Peyer's patch (tissue), 4 donors: ENCODE measurements at regions not wholly inside any gene's neighbourhood (a gene's known extent, or its start where the extent isn't known, plus 50 kb on each side); places are given as distances from the start of the nearest gene placed in this dataset.

Source experiments
- DNase-seq, 3 donors: peaks; one replicate each; pipeline ENCODE4 v3.0.0-alpha.2; 2017 to 2019
- H3K27ac ChIP-seq, 4 donors: fragments of 200-600 bp; sonication (generic); one replicate each; pipeline ENCODE4 v1.5.1; 2016 to 2019
- H3K27me3 ChIP-seq, 2 donors: fragments of 200-600 bp; sonication (generic); one replicate each; pipeline ENCODE4 v1.5.1; 2019
- H3K36me3 ChIP-seq, 3 donors: fragments of 200-600 bp; sonication (generic); one replicate each; pipeline ENCODE4 v1.5.1; 2016 to 2019
- H3K4me1 ChIP-seq, 4 donors: fragments of 200-600 bp; sonication (generic); one replicate each; pipeline ENCODE4 v1.5.1; 2016 to 2019
- H3K4me3 ChIP-seq, 4 donors: fragments of 200-600 bp; sonication (generic); 1 replicate in 3 of 4; 2 replicates in 1 of 4; pipeline ENCODE4 v1.5.1; 2016 to 2019; ENCODE audit warnings: mild to moderate bottlenecking in 1 of 4
- H3K9me3 ChIP-seq, 4 donors: fragments of 200-600 bp; sonication (generic); one replicate each; pipeline ENCODE4 v1.5.1; 2016 to 2019; ENCODE audit warnings: mild to moderate bottlenecking in 1 of 4
- CTCF ChIP-seq, 6 experiments: fragments of 450-650 bp in 4 of 6; fragments of 200-600 bp in 2 of 6; sonication (generic) in 1 of 6; IDR thresholded peaks; one replicate each; pipeline ENCODE4 v1.5.1; 2017 to 2019; ENCODE audit warnings: antibody characterized with exemption in 6 of 6, mild to moderate bottlenecking in 3 of 6, moderate library complexity in 1 of 6
- POLR2A ChIP-seq, 2 donors: fragments of 450-650 bp; IDR thresholded peaks; one replicate each; pipeline ENCODE4 v1.5.1; 2017; ENCODE audit warnings: antibody characterized with exemption in 2 of 2, mild to moderate bottlenecking in 2 of 2, moderate library complexity in 2 of 2

- TF ChIP-seq POLR2A (IDR thresholded peaks at IDR 0.05) (no peak), CTCF (IDR thresholded peaks at IDR 0.05) (no peak)
- no peaks in the 10 kb centered on the region for H3K27me3 ChIP-seq
- H3K27ac ChIP-seq: no peak overlapping the region
- H3K4me1 ChIP-seq: no peaks in the 10 kb centered on the region
- no peak overlapping the region for H3K4me3 ChIP-seq
- no peaks in the 10 kb centered on the region for H3K9me3 ChIP-seq
- H3K36me3 ChIP-seq: no peaks in the 10 kb centered on the region
- DNase-seq: no peak
Observed at GRCh38 chr5:36528588-36528987, 77.8 kb upstream of the SLC1A3 start.

- H3K27me3 ChIP-seq: no peaks in the 10 kb centered on the region
- H3K27ac ChIP-seq: no peak overlapping the region
- no peaks in the 10 kb centered on the region for H3K4me1 ChIP-seq
- TF ChIP-seq CTCF (IDR thresholded peaks at IDR 0.05) (no peak), POLR2A (IDR thresholded peaks at IDR 0.05) (no peak)
- no peak overlapping the region for H3K4me3 ChIP-seq
- H3K36me3 ChIP-seq: no peaks in the 10 kb centered on the region
- H3K9me3 ChIP-seq: no peaks in the 10 kb centered on the region
- no peak for DNase-seq
Observed at GRCh38 chr5:36529142-36529541, 77.3 kb upstream of the SLC1A3 start.

- Histone ChIP-seq H3K4me3 (no peak overlapping the region), H3K9me3 (no peaks in the 10 kb centered on the region), H3K36me3 (no peaks in the 10 kb centered on the region), H3K27ac (no peak overlapping the region), H3K4me1 (no peaks in the 10 kb centered on the region), H3K27me3 (no peaks in the 10 kb centered on the region)
- no peak for DNase-seq
- TF ChIP-seq POLR2A (IDR thresholded peaks at IDR 0.05) (no peak), CTCF (IDR thresholded peaks at IDR 0.05) (no peak)
Observed at GRCh38 chr5:36530215-36530614, 76.2 kb upstream of the SLC1A3 start.

GRCh38 chr5:36531401-36531800 is 75.0 kb upstream of the SLC1A3 start:
- H3K27ac ChIP-seq: no peak overlapping the region
- no peaks in the 10 kb centered on the region for H3K9me3 ChIP-seq
- H3K27me3 ChIP-seq: no peaks in the 10 kb centered on the region
- H3K4me3 ChIP-seq: no peak overlapping the region
- TF ChIP-seq CTCF (IDR thresholded peaks at IDR 0.05) (no peak), POLR2A (IDR thresholded peaks at IDR 0.05) (no peak)
- no peaks in the 10 kb centered on the region for H3K4me1 ChIP-seq
- H3K36me3 ChIP-seq: no peaks in the 10 kb centered on the region
- no peak for DNase-seq

- DNase-seq: no peak
Observed at GRCh38 chr5:36535378-36535777, 71.0 kb upstream of the SLC1A3 start.

More at GRCh38 chr5:36535378-36535777, 71.0 kb upstream of the SLC1A3 start:
- Histone ChIP-seq H3K27ac (no peak overlapping the region), H3K4me3 (no peak overlapping the region), H3K36me3 (no peaks in the 10 kb centered on the region), H3K27me3 (no peaks in the 10 kb centered on the region), H3K4me1 (no peaks in the 10 kb centered on the region), H3K9me3 (no peaks in the 10 kb centered on the region)
- TF ChIP-seq POLR2A (IDR thresholded peaks at IDR 0.05) (no peak), CTCF (IDR thresholded peaks at IDR 0.05) (no peak)
